OCI-LY7 (cell line): ENCODE measurements at regions not wholly inside any gene's neighbourhood (a gene's known extent, or its start where the extent isn't known, plus 50 kb on each side); places are given as distances from the start of the nearest gene placed in this dataset.
"Not testable (repeated sequence)": the region's sequence is repeated elsewhere in the genome, so short reads cannot be mapped to it uniquely, and the experiment has no call there.

ENCODE experiments used
- BruUV-seq: library from RNA; stranded (reverse); fragments of 400-500 nt; replicated peaks from 2 replicates; lab custom pipeline; 2021; lab: Mats Ljungman, UMichigan
- CTCF ChIA-PET: fragments of 300-600 bp; sonication (Branson Sonifier 250); formaldehyde crosslinking; loops from one replicate; lab custom pipeline; 2022; ENCODE audit warnings: antibody characterized with exemption; ENCODE audit not compliant: unreplicated experiment; lab: Charles Lee
- POLR2A ChIA-PET: fragments of 300-600 bp; sonication (Branson Sonifier 250); formaldehyde crosslinking; loops from one replicate; lab custom pipeline; 2022; ENCODE audit warnings: antibody characterized with exemption; lab: Charles Lee
- DNase-seq: peaks from one replicate; pipeline ENCODE4 v3.0.0-alpha.2; 2015; ENCODE audit warnings: low spot score
- H2AFZ ChIP-seq: fragments of 200-600 bp; sonication (generic), shearing (Covaris generic); 2 replicates; pipeline ENCODE4 v1.6.1; 2014; ENCODE audit warnings: mild to moderate bottlenecking, antibody characterized with exemption, low read length, moderate library complexity
- H3K27ac ChIP-seq: fragments of 200-600 bp; sonication (generic); 2 replicates; pipeline ENCODE4 v1.5.1; 2014; ENCODE audit warnings: mixed run types, low read depth, mild to moderate bottlenecking, moderate library complexity, low read length, inconsistent platforms; ENCODE audit not compliant: poor library complexity, severe bottlenecking
- H3K36me3 ChIP-seq: fragments of 200-600 bp; sonication (generic); 2 replicates; pipeline ENCODE4 v1.6.1; 2014; ENCODE audit warnings: mild to moderate bottlenecking, antibody characterized with exemption, low read length, moderate library complexity, mixed read lengths; ENCODE audit not compliant: insufficient read depth
- H3K4me1 ChIP-seq: fragments of 200-600 bp; sonication (generic); 2 replicates; pipeline ENCODE4 v1.5.1; 2014; ENCODE audit warnings: mild to moderate bottlenecking, low read length; ENCODE audit not compliant: insufficient read depth, poor library complexity, severe bottlenecking
- H3K4me2 ChIP-seq: fragments of 200-600 bp; sonication (generic); 2 replicates; pipeline ENCODE4 v1.6.1; 2014; ENCODE audit warnings: mild to moderate bottlenecking, low read length
- H3K4me3 ChIP-seq: fragments of 200-600 bp; sonication (generic); 2 replicates; pipeline ENCODE4 v1.5.1; 2014; ENCODE audit warnings: mild to moderate bottlenecking, low read depth, low read length; ENCODE audit not compliant: poor library complexity, severe bottlenecking
- H3K79me2 ChIP-seq: fragments of 200-600 bp; sonication (generic); 2 replicates; pipeline ENCODE4 v1.6.1; 2016; ENCODE audit warnings: low read depth, mild to moderate bottlenecking, low read length, moderate library complexity, mixed read lengths; ENCODE audit not compliant: insufficient read depth
- H3K9me2 ChIP-seq: fragments of 200-600 bp; sonication (generic); 2 replicates; pipeline ENCODE4 v1.6.1; 2016; ENCODE audit warnings: mild to moderate bottlenecking, low read length, mixed read lengths; ENCODE audit not compliant: insufficient read depth
- H3K9me3 ChIP-seq: fragments of 200-600 bp; sonication (generic); 2 replicates; pipeline ENCODE4 v1.6.1; 2014; ENCODE audit warnings: mild to moderate bottlenecking, mixed run types, low read length, mixed read lengths
- H4K20me1 ChIP-seq: fragments of 200-600 bp; sonication (generic); 2 replicates; pipeline ENCODE4 v1.6.1; 2014; ENCODE audit warnings: mild to moderate bottlenecking, antibody characterized with exemption, low read length, moderate library complexity, mixed read lengths; ENCODE audit not compliant: insufficient read depth
- CTCF ChIP-seq: fragments of 200-600 bp; sonication (generic); conservative IDR thresholded peaks from 2 replicates; pipeline ENCODE4 v1.5.1; 2014; ENCODE audit warnings: mild to moderate bottlenecking, antibody characterized with exemption, low read length, moderate library complexity, mixed read lengths
- EZH2phosphoT487 ChIP-seq: fragments of 200-600 bp; sonication (generic); IDR thresholded peaks from 2 replicates; pipeline ENCODE4 v1.6.1; 2018; ENCODE audit warnings: low read depth, borderline replicate concordance, mild to moderate bottlenecking, mixed run types, antibody characterized with exemption, low read length, moderate library complexity, mixed read lengths
- intact Hi-C: fragments of 100-400 bp; cut with micrococcal nuclease; formaldehyde crosslinking; loops from one replicate; pipeline ENCODE4 v1.10.0; 2022; ENCODE audit not compliant: unreplicated experiment

- H2AFZ ChIP-seq = no peak overlapping the region
- CTCF ChIA-PET = interaction anchor here (0.6 kb wide), 1 partner anchor 12 kb away, joined by 8 read pairs; no protein-coding TSS in a partner anchor
Measured at GRCh38 chr9:115888131-115888530, 265.5 kb upstream of the PAPPA start.

GRCh38 chr9:115891929-115892328 lies 261.7 kb upstream of the PAPPA start:
- Histone ChIP-seq H3K4me1 (no peaks in the 10 kb centered on the region), H3K79me2 (no peaks in the 10 kb centered on the region), H3K27ac (no peak overlapping the region), H3K4me3 (no peak overlapping the region), H2AFZ (no peak overlapping the region), H3K4me2 (no peak overlapping the region), H3K9me2 (no peaks in the 10 kb centered on the region), H4K20me1 (no peaks in the 10 kb centered on the region), H3K9me3 (no peaks in the 10 kb centered on the region), H3K36me3 (no peaks in the 10 kb centered on the region)
- intact Hi-C loops = no loop called here
- DNase-seq = no peak
- ChIA-PET POLR2A (no interaction called here), CTCF (no interaction called here)
- no TSS peak for BruUV-seq
- TF ChIP-seq CTCF = no peak
- no peak for TF ChIP-seq EZH2phosphoT487

More at GRCh38 chr9:115888131-115888530, 265.5 kb upstream of the PAPPA start:
- no peak for DNase-seq
- Histone ChIP-seq H3K9me3 (no peaks in the 10 kb centered on the region), H3K4me2 (no peak overlapping the region), H3K27ac (no peak overlapping the region), H3K9me2 (no peaks in the 10 kb centered on the region), H3K79me2 (no peaks in the 10 kb centered on the region), H4K20me1 (no peaks in the 10 kb centered on the region), H3K36me3 (no peaks in the 10 kb centered on the region), H3K4me1 (no peaks in the 10 kb centered on the region), H3K4me3 (no peak overlapping the region)
- BruUV-seq = no TSS peak
- POLR2A ChIA-PET = no interaction called here
- intact Hi-C loops = no loop called here
- TF ChIP-seq CTCF (no peak), EZH2phosphoT487 (no peak)

DNA sequence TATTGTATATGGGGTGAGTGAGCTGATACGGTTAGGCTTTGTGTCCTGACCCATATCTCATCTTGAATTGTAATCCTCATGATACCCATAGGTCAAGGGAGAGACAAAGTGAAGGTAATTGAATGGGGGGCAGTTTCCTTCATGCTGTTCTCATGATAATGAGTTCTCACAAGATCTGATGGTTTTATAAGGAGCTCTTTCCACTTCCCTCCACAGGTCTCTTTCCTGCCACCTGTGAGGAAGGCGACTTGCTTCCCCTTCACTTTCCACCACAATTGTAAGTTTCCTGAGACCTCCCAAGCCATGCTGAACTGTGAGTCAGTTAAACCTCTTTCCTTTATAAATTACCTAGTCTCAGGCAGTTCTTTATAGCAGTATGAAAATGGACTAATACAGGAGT lies 255.1 kb upstream of the PAPPA start:
- POLR2A ChIA-PET = not testable (repeated sequence)

More for the DNA sequence above, 255.1 kb upstream of the PAPPA start:
- BruUV-seq, H3K9me3 ChIP-seq, intact Hi-C loops, H3K4me1 ChIP-seq, H3K79me2 ChIP-seq, DNase-seq, H4K20me1 ChIP-seq, H2AFZ ChIP-seq, H3K27ac ChIP-seq, H3K9me2 ChIP-seq, H3K36me3 ChIP-seq, CTCF ChIA-PET, H3K4me3 ChIP-seq, H3K4me2 ChIP-seq: not testable (repeated sequence)
